ENCODE measurements at regions not wholly inside any gene's neighbourhood (a gene's known extent, or its start where the extent isn't known, plus 50 kb on each side); places are given as distances from the start of the nearest gene placed in this dataset.

- intact Hi-C loops (cut with micrococcal nuclease; ENCODE audit: unreplicated experiment) = no loop called here
- TF ChIP-seq CTCF (conservative IDR thresholded peaks at IDR 0.05; ENCODE audit: low read depth, low read length) (no peak), EZH2 (IDR thresholded peaks at IDR 0.05; ENCODE audit: borderline replicate concordance, low read depth, low read length, poor library complexity, severe bottlenecking) (no peak)
- ChIA-PET CTCF (no interaction called here), POLR2A (ENCODE audit: low non-redundant PET) (no interaction called here)
- Histone ChIP-seq H3K4me3 (ENCODE audit: low read depth, low read length, poor library complexity, severe bottlenecking) (no peak overlapping the region), H3K27me3 (replicated peaks; ENCODE audit: insufficient read depth, low read depth, low read length, poor library complexity) (no peaks in the 10 kb centered on the region), H3K36me3 (ENCODE audit: insufficient read depth, low read length, poor library complexity, severe bottlenecking) (no peaks in the 10 kb centered on the region), H3K4me1 (ENCODE audit: insufficient read depth, low read length, poor library complexity, severe bottlenecking) (no peaks in the 10 kb centered on the region), H3K27ac (ENCODE audit: low read depth, low read length, poor library complexity, severe bottlenecking) (no peak overlapping the region), H3K9me3 (ENCODE audit: low read depth, low read length, poor library complexity, severe bottlenecking) (no peaks in the 10 kb centered on the region)
- DNase-seq (ENCODE audit: low spot score) = no peak
- BruUV-seq (replicated peaks) = no TSS peak
These were observed 163.8 kb downstream of the ZIC1 start for GRCh38 chr3:147572970-147573340.

- POLR2A ChIA-PET (ENCODE audit: low non-redundant PET) = no interaction called here
- TF ChIP-seq CTCF (conservative IDR thresholded peaks at IDR 0.05; ENCODE audit: low read depth, low read length) = no peak
- no peak for TF ChIP-seq EZH2 (IDR thresholded peaks at IDR 0.05; ENCODE audit: borderline replicate concordance, low read depth, low read length, poor library complexity, severe bottlenecking)
- H3K9me3 ChIP-seq (ENCODE audit: low read depth, low read length, poor library complexity, severe bottlenecking) = no peaks in the 10 kb centered on the region
- no peak overlapping the region for H3K27ac ChIP-seq (ENCODE audit: low read depth, low read length, poor library complexity, severe bottlenecking)
- H3K36me3 ChIP-seq (ENCODE audit: insufficient read depth, low read length, poor library complexity, severe bottlenecking) = no peaks in the 10 kb centered on the region
- no peaks in the 10 kb centered on the region for H3K27me3 ChIP-seq (replicated peaks; ENCODE audit: insufficient read depth, low read depth, low read length, poor library complexity)
- no peak for DNase-seq (ENCODE audit: low spot score)
- H3K4me3 ChIP-seq (ENCODE audit: low read depth, low read length, poor library complexity, severe bottlenecking) = no peak overlapping the region
- CTCF ChIA-PET = no interaction called here
- no TSS peak for BruUV-seq (replicated peaks)
- H3K4me1 ChIP-seq (ENCODE audit: insufficient read depth, low read length, poor library complexity, severe bottlenecking) = no peaks in the 10 kb centered on the region
- intact Hi-C loops (cut with micrococcal nuclease; ENCODE audit: unreplicated experiment) = no loop called here
These were observed 165.5 kb downstream of the ZIC1 start for GRCh38 chr3:147574621-147575020.

- H3K4me3 ChIP-seq (ENCODE audit: low read depth, low read length, poor library complexity, severe bottlenecking) = no peak overlapping the region
- intact Hi-C loops (cut with micrococcal nuclease; ENCODE audit: unreplicated experiment) = no loop called here
- no peak for DNase-seq (ENCODE audit: low spot score)
- no TSS peak for BruUV-seq (replicated peaks)
- ChIA-PET CTCF (no interaction called here), POLR2A (ENCODE audit: low non-redundant PET) (no interaction called here)
- no peaks in the 10 kb centered on the region for H3K9me3 ChIP-seq (ENCODE audit: low read depth, low read length, poor library complexity, severe bottlenecking)
- no peaks in the 10 kb centered on the region for H3K36me3 ChIP-seq (ENCODE audit: insufficient read depth, low read length, poor library complexity, severe bottlenecking)
- no peaks in the 10 kb centered on the region for H3K4me1 ChIP-seq (ENCODE audit: insufficient read depth, low read length, poor library complexity, severe bottlenecking)
- no peak overlapping the region for H3K27ac ChIP-seq (ENCODE audit: low read depth, low read length, poor library complexity, severe bottlenecking)
- H3K27me3 ChIP-seq (replicated peaks; ENCODE audit: insufficient read depth, low read depth, low read length, poor library complexity) = no peaks in the 10 kb centered on the region
- TF ChIP-seq CTCF (conservative IDR thresholded peaks at IDR 0.05; ENCODE audit: low read depth, low read length) (no peak), EZH2 (IDR thresholded peaks at IDR 0.05; ENCODE audit: borderline replicate concordance, low read depth, low read length, poor library complexity, severe bottlenecking) (no peak)
These were observed 166.2 kb downstream of the ZIC1 start for GRCh38 chr3:147575391-147575790.

Measured in A673 (cell line).